DMS114 treated with DMSO at 0.1 percent for 48 hours (cell line): ENCODE measurements at regions not wholly inside any gene's neighbourhood (a gene's known extent, or its start where the extent isn't known, plus 50 kb on each side); places are given as distances from the start of the nearest gene placed in this dataset.
"Not testable (repeated sequence)": the region's sequence is repeated elsewhere in the genome, so short reads cannot be mapped to it uniquely, and the experiment has no call there.

ENCODE experiments used
- DNase-seq: peaks from one replicate; lab custom pipeline; 2025; ENCODE audit not compliant: unreplicated experiment; lab: John Stamatoyannopoulos, UW

DNA sequence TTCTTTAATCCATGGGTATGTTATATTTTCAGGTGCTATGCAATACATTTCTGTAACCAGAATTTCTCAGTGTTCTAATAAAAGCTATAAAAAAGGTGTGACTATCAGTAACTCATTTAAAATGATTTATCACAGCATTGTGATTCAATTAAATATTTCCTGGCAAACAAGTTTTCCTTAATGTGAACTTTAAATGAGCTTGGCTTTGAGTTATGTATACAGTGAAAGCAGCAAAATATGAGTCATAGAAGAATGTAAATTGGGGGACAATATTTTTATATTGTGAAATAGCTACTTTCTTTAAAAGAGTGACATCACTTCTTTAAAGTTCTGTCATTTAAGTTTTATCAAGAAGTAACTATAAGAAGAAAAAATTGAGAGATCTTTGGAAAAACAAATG is 484.9 kb upstream of the MAN1A1 start:
- no peak for DNase-seq

DNA sequence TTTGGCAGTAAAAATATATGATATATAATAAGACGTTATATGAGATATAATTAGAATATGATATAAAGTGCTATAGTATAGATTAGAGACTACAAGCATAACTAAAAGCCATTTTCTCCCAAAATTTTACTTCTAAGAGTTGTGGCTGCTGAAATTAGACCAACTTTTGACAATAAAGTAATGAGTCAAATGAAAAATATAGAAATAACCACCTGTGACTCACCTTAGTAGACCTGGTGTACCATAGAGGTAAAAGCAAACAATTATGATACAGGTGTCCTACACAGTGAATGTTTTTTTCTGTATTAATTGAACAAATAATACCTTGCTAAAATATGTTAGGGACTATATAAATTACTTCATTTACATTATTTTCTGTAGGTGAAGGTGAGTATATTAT is 482.9 kb upstream of the MAN1A1 start:
- no peak for DNase-seq

DNA sequence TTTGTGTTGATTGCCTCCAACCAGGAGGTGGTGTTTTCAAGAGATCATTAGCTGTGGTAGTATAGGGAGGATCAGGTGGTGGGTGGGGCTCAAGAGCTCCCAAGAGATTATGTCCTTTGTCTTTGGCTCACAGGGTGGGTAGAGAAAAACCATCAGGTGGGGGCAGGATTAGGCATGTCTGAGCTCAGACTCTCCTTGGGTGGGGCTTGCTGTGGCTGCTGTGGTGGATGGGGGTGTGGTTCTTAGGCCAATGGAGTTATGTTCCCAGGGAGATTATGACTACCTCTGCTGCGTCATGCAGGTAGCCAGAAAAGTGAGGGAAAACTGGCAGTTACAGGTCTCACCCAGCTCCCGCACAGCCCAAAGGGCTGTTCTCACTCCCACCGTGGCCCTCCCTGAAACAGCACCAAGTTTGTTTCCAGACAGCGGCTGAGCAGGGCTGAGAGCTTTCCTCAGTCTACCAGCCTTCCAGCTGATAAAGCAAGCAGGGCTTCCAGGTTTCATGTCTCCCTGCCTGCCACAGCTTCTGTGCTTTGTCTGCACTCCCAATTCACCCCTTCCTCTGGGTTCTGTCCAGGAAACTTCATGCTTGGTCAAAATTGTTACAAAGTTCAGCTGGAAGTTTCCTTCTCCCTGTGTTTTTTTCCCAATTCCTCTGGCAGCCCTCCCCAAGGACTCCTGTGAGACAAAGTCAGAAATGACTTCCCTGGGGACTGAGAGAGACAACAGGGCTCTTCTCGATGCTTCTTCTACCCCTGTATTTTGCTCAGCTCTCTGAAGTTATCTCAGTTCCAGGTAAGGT is 481.1 kb upstream of the MAN1A1 start:
- no peak for DNase-seq

- no peak for DNase-seq
Measured at GRCh38 chr6:119830069-119830468, 480.5 kb upstream of the MAN1A1 start.

GRCh38 chr6:119829499-119829898 is 479.9 kb upstream of the MAN1A1 start:
- not testable (repeated sequence) for DNase-seq

GRCh38 chr6:119829006-119829405 is 479.4 kb upstream of the MAN1A1 start:
- DNase-seq: no peak

DNA sequence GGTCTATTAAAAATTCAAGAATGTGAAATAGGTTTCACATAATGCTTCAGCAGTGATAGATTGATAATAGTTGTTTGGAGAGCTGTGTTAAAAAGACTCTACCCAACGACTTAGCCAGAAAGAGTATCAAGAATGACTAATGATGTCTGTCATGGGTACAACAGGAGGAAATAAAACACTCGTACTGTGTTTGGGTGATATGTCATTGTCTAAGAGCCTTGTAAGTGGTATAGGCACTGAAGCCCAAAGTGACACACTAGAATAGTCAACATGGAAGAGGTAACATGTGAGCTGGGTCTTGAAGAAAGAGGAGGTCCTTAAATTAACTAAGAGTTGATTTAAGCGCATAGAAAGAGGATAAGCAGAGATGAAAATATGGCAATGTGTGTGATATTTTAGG is 471.8 kb upstream of the MAN1A1 start:
- no peak for DNase-seq

GRCh38 chr6:119818876-119819275 is 469.3 kb upstream of the MAN1A1 start:
- no peak for DNase-seq

DNA sequence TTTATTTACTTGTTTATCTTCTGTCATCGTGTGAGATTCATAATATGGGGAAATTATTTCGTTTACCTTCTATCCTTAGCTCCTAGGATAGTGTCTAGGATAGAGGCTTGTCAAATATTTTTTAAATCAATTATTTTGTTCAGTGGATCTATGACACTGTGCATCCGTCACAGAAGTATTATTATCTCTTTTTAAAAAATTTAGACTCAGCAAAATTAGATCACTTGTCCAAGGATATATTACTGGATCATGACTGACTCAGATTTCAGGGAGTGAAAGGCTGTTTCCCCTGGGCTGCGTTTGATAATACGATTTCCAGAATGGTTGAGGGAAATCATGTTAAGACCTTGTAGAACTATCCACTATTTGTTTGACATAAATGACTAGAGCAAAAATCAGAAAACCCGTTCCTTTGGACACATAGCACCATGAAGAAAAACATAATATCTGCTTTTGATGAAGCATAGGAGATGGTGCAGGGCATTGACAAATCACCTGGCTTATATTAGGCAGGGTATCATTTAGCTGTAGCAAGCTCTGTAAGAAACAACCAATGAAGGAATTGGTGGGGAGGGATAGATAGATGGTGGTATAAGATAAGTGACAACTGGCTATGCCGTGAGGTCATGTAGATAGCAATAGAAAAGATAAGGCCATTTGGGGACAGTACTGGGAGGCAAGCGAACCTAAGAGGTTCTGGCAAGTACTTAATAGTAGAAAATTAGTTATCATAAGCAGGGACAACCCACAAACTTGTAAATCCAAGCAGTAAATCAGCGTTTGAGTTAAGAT is 465.2 kb upstream of the MAN1A1 start:
- no peak for DNase-seq

- DNase-seq: no peak
Measured at GRCh38 chr6:119802464-119802863, 452.9 kb upstream of the MAN1A1 start.

DNA sequence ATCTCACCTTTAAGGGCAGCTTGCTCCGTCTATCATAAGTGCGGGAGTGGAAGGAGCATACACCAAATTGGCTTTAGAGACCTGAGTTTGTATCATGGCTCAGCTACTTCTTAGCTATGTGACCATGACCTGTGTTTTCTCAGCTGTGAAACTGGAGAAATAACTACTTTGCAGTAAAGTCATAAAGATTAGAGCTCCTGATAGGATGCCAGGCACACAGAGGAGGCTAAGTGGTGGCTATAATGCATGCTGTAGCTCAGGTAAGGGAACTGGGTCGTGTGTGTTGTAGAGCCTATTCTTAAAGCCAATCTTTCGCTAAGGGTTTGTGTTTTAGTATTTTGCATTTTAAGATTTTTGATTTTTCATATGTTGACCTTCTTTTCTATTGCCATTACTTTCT is 451.5 kb upstream of the MAN1A1 start:
- DNase-seq: no peak

DNA sequence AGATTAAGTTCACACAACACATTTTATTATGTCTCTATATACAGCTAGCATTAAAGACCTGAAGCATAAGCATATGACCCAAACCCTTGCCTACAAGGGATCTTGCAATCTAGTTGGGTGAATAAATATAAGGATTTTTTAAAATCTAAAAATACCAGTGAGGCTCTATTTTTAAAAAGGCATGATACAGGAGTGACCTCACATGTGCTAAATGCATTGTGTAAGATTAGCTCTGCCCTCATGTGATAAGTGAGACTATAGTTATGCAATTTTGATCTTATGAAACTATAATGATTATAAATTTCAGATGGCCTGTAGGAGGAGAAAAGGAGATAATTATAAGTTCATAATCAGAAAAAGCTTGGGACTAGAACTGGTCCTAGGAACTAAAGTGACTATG is 451.0 kb upstream of the MAN1A1 start:
- no peak for DNase-seq

GRCh38 chr6:119799596-119800509 is 450.3 kb upstream of the MAN1A1 start:
- no peak for DNase-seq

GRCh38 chr6:119791736-119792135 is 442.2 kb upstream of the MAN1A1 start:
- DNase-seq: no peak

DNA sequence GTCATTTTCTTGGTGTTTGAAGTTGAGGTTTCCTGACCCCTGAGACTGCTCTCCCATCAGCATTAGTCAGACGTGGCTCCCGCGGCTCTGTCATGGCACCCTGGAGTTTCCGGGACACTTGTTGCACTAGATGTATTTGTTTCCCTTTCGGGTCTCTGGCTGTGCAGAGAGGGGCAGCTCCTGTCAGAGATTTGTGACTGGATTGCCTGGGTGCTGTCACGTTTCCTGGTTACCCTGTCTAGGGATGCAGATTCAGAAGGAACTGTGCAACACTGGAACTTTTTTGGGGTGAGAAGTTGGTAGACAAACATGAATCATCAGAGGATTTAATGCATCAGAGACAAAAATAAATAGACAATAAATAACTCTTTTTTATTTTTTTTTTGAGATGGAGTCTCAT is 431.8 kb upstream of the MAN1A1 start:
- DNase-seq: no peak

- DNase-seq: no peak
Measured at GRCh38 chr6:119768201-119768600, 418.6 kb upstream of the MAN1A1 start.

DNA sequence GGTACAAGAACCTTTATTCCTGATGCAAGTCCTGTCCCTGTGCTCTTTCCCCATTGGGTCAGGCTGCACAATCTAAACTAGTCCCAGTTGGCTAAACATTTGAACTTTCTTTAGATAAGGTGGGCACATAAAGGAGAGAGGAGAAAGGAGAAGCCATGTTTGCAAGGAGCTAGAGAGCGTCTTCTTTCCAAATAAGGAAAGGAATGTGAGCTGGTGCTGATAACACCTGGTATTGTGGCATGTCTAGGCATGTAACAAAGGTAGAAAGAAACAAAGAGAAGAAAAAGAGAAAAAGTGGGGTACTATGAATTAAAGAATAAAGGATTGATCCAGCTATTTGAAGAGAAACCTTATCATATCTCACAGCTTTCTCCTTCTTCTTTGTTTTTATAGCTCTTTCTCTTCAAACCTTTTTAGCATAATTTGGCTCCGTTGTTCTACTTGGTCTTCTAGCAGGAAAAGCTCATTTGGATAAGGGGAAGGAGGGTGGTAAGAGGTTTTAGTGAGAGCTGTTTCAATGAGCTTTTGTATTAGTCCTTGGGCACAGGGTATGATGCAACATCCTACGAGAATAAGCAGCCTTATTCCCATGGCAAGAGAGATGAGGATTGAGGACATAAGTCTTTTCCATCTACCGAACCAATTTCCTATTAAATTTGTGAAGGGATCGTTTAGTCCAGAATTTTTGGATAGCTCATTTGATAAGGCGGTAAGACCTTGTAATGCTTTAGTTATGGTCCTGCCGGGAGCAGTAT is 415.5 kb upstream of the MAN1A1 start:
- DNase-seq: no peak

- DNase-seq: no peak
Measured at GRCh38 chr6:119760046-119760445, 410.5 kb upstream of the MAN1A1 start.

DNA sequence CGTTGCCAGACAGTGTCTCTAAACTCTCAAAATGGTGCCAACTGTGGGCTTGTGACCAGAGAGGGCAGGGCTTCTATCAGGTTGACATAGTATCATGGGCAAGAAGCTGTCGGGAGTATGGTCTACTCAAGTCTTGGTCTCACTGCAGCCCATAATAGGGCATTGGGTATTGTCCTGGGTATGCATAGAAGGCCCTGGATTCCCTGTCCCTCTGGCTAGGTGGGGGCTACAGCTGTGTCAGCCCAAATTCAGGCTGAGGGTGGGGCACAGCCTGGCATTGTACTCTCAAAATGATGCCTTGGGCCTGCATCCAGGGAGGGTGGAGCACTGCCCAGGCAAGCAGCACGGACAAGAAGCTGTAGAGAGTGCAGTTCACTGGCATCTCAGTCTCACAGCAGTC is 408.8 kb upstream of the MAN1A1 start:
- DNase-seq: no peak

DNA sequence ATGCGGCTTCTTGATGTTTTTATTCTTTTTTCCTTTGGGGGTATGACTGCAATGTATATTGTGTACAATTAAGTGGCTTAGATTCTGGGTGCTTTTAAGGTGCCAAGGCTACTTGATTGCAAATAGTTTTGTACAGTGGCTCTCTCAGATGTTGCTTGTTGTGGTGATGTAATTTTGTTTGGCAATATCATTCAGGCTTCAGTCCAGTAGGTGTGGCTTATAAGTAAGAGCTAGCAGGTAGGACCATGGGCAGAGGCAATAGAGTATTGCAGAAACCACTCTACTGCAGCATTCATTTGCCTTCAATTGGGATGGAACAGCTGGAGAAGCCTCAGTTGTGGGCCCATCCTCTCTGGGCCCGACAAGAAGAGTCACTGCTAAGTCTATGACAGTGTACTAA is 407.9 kb upstream of the MAN1A1 start:
- no peak for DNase-seq

DNA sequence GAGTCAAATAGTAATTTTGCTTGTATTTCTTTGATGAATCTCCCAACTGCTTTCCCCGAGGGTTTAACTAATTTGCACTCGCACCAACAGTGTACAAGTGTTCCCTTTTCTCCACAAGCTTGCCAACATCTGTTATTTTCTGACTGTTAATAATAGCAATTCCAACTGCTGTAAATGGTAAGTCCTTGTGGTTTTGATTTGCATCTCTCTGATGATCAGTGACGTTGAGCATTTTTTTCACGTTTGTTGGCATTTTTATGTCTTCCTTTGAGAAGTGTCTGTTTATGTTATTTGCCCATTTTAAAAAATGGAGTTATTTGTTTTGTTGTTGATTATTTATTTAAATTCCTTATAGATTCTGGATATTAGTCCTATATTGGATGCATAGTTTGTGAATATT is 399.8 kb upstream of the MAN1A1 start:
- no peak for DNase-seq
